ENCODE measurements at regions not wholly inside any gene's neighbourhood (a gene's known extent, or its start where the extent isn't known, plus 50 kb on each side); places are given as distances from the start of the nearest gene placed in this dataset.

DNA sequence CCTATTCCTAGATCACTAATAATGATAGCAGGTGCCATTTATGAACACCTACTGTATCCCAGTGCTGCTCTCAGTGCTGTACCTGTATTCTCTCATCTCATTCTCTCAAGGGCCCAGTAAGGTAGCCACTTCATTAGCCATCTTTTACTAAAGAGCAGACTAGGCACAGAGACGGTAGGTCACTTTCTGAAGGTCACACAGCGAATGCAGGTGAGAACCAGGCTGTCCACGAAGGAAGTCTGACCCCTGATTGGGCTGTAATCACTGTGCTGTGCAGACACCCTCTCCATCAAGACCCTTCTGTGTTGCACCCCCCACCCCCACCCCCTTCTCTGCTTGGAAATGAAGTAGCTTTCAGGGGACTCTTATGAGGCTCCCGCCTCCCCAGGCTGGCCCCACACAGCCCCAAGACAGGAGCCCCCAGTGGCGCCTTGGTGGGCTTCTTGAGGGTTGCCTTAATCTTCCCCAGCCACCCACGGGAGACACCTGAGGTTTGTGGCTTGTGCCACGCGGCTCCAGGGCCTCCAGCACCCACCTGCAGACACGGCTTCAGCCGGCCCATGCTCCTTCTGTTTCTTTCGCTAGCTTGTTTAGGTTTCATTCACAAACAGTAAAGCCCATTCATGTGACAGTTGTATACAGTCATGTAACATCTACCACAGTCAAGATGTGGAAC lies 81.7 kb upstream of the FAM20C start:
- Histone ChIP-seq H3K4me1 (ENCODE audit: control insufficient read depth in 1 of 2, insufficient read depth in 2 of 2, low read length in 2 of 2) (peaks cover 37 to 38% of the 10 kb centered on the region in 2 donors), H3K27ac (ENCODE audit: low read depth in 1 of 2, low read length in 2 of 2) (no peak overlapping the region), H3K27me3 (ENCODE audit: control insufficient read depth in 2 of 2, insufficient read depth in 2 of 2, low read length in 2 of 2) (no peaks in the 10 kb centered on the region), H3K4me3 (replicated peaks in 1 of 3; ENCODE audit: low read depth in 2 of 3, low read length in 3 of 3) (no peak overlapping the region), H2AFZ (ENCODE audit: insufficient read depth, low read depth, low read length, poor library complexity, severe bottlenecking) (no peak overlapping the region), H3K79me2 (ENCODE audit: insufficient read depth, low read length) (no peaks in the 10 kb centered on the region), H3K36me3 (replicated peaks in 1 of 2; ENCODE audit: control insufficient read depth in 1 of 2, insufficient read depth in 2 of 2, low read length in 2 of 2) (no peaks in the 10 kb centered on the region), H3K4me2 (replicated peaks; ENCODE audit: extremely low read depth, low read length, poor library complexity, severe bottlenecking) (no peak overlapping the region), H4K20me1 (ENCODE audit: insufficient read depth, low read length) (no peaks in the 10 kb centered on the region), H3K9me3 (replicated peaks in 1 of 2; ENCODE audit: control insufficient read depth in 1 of 2, insufficient read depth in 1 of 2, low read length in 2 of 2) (no peaks in the 10 kb centered on the region), H3K9ac (ENCODE audit: insufficient read depth, low read length, poor library complexity, severe bottlenecking) (no peak overlapping the region)
- peaks cover 0 to 20% (median 5%) of the 10 kb centered on the region in 7 donors for H3K9me3 Mint-ChIP-seq
- intact Hi-C loops (cut with micrococcal nuclease), result no loop called here
- no peak for DNase-seq
- peaks cover 55% of the 10 kb centered on the region for H3K4me1 Mint-ChIP-seq
- TF ChIP-seq, protein P1, sequence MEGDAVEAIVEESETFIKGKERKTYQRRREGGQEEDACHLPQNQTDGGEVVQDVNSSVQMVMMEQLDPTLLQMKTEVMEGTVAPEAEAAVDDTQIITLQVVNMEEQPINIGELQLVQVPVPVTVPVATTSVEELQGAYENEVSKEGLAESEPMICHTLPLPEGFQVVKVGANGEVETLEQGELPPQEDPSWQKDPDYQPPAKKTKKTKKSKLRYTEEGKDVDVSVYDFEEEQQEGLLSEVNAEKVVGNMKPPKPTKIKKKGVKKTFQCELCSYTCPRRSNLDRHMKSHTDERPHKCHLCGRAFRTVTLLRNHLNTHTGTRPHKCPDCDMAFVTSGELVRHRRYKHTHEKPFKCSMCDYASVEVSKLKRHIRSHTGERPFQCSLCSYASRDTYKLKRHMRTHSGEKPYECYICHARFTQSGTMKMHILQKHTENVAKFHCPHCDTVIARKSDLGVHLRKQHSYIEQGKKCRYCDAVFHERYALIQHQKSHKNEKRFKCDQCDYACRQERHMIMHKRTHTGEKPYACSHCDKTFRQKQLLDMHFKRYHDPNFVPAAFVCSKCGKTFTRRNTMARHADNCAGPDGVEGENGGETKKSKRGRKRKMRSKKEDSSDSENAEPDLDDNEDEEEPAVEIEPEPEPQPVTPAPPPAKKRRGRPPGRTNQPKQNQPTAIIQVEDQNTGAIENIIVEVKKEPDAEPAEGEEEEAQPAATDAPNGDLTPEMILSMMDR (IDR thresholded peaks at IDR 0.05), result no peak
- H3K36me3 Mint-ChIP-seq, result peaks cover 0 to 5% of the 10 kb centered on the region in 2 donors
- WGBS (ENCODE audit: insufficient coverage), result 82% methylated on average over 9 of the region's 11 CpGs
- peak overlapping the region in 2 of 7 donors; percentile 43 to 61 for H3K27ac Mint-ChIP-seq
- H3K27me3 Mint-ChIP-seq (ENCODE audit: low read depth in 3 of 3), result peaks cover 0 to 6% (median 3%) of the 10 kb centered on the region in 3 donors
- H3K4me3 Mint-ChIP-seq, result no peak overlapping the region

DNA sequence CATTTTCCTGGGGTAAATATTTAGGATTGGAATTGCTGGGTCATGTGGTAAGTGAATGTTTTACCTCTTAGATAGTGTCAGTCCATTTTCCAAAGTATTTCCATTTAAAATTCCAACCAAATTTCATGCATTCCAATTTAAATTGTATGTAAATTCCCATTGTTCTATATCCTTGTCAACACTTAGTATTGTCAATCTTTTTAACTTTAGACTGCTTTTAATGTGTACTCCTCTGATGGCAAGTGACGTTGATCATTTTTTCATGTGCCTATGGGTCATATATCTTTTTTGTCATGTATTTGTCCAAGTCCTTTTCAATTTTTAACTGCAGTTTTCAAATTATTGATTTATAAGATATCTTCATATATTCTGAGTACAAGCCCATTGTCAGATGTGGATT lies 80.8 kb upstream of the FAM20C start:
- H3K27ac ChIP-seq (ENCODE audit: low read depth in 1 of 2, low read length in 2 of 2), result no peak overlapping the region
- Mint-ChIP-seq H3K36me3 (peaks cover 3 to 5% of the 10 kb centered on the region in 2 donors), H3K27ac (peak overlapping the region in 2 of 7 donors; percentile 99), H3K4me3 (no peak overlapping the region), H3K9me3 (peaks cover 0 to 20% (median 3%) of the 10 kb centered on the region in 7 donors), H3K4me1 (peaks cover 59% of the 10 kb centered on the region), H3K27me3 (ENCODE audit: low read depth in 3 of 3) (peaks cover 0 to 4% (median 3%) of the 10 kb centered on the region in 3 donors)
- no peak overlapping the region for H3K4me3 ChIP-seq (replicated peaks in 1 of 3; ENCODE audit: low read depth in 2 of 3, low read length in 3 of 3)
- H3K9ac ChIP-seq (ENCODE audit: insufficient read depth, low read length, poor library complexity, severe bottlenecking), result no peak overlapping the region
- no peak overlapping the region for H2AFZ ChIP-seq (ENCODE audit: insufficient read depth, low read depth, low read length, poor library complexity, severe bottlenecking)
- TF ChIP-seq, protein P1 (IDR thresholded peaks at IDR 0.05), result no peak
- DNase-seq, result no peak
- WGBS (ENCODE audit: insufficient coverage), result no CpG with 5 or more reads among the region's 1 CpG
- H4K20me1 ChIP-seq (ENCODE audit: insufficient read depth, low read length), result no peaks in the 10 kb centered on the region
- no peak overlapping the region for H3K4me2 ChIP-seq (replicated peaks; ENCODE audit: extremely low read depth, low read length, poor library complexity, severe bottlenecking)
- no peaks in the 10 kb centered on the region for H3K9me3 ChIP-seq (replicated peaks in 1 of 2; ENCODE audit: control insufficient read depth in 1 of 2, insufficient read depth in 1 of 2, low read length in 2 of 2)
- intact Hi-C loops (cut with micrococcal nuclease), result no loop called here
- no peaks in the 10 kb centered on the region for H3K27me3 ChIP-seq (ENCODE audit: control insufficient read depth in 2 of 2, insufficient read depth in 2 of 2, low read length in 2 of 2)
- peaks cover 46 to 47% of the 10 kb centered on the region in 2 donors for H3K4me1 ChIP-seq (ENCODE audit: control insufficient read depth in 1 of 2, insufficient read depth in 2 of 2, low read length in 2 of 2)
- H3K36me3 ChIP-seq (replicated peaks in 1 of 2; ENCODE audit: control insufficient read depth in 1 of 2, insufficient read depth in 2 of 2, low read length in 2 of 2), result no peaks in the 10 kb centered on the region
- H3K79me2 ChIP-seq (ENCODE audit: insufficient read depth, low read length), result no peaks in the 10 kb centered on the region

Data from CD14-positive monocyte (primary cell).